Stimulated activated CD4-positive, alpha-beta T cell treated with anti-CD3 and anti-CD28 coated beads, Interleukin-1b, Interleukin-23, amount 100 ng/mL, for 4 hours (primary cell): ENCODE measurements at regions not wholly inside any gene's neighbourhood (a gene's known extent, or its start where the extent isn't known, plus 50 kb on each side); places are given as distances from the start of the nearest gene placed in this dataset.

Experiments
- DNase-seq, 2 donors: peaks; one replicate each; pipeline ENCODE4 v3.0.0-alpha.2; 2020; ENCODE audit warnings: low read depth in 2 of 2

DNA sequence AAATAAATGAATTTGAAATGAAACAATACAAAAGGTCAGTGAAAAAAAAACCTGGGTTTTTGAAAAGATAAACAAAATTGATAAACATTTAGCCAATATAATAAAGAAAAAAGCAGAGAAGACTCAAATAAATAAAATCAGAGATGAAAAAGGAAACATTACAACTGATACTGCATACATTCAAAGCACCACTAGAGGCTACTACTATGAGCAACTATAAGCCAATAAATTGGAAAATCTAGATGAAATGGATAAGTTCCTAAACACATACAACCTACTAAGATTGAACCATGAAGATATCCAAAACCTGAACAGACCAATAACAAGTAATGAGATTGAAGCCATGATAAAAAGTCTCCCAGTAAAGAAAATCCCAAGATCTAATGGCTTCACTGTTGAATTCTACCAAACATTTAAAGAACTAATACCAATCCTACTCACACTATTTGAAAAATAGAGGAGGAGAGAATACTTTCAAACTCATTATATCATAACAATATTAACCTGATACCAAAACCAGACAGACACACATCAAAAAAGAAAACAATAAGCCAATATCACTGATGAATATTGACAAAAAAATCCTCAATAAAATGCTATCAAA, 80.8 kb upstream of the CERS6 start:
- no peak for DNase-seq

DNA sequence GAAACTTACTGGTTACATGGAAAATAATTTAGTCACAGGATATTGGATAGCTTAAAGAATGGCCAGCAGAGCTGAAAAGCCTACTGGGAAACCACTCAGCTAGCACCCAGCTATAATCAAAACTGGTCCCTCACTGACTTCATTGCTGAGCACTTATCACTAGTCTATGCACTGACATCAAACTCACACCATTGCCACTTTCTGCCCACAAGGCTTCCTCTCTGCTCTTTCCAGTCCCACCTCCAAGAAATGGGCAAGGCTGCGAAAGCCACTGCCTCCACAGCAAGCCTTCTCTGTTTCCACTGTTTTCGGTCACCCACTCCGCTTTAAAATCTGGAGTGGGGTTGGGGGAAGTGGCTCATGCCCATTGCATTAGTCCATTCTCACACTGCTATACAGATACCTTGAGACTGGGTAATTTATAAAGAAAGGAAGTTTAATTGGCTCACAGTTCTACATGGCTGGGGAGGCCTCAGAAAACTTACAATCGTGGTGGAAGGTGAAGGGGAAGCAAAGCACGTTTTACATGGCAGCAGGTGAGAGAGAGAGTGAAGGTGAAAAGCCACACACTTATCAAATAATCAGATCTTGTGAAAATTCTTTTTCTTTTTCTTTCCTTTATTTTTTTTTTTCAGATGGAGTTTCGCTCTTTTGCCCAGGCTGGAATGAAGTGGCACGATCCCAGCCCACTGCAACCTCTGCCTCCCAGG, 77.0 kb upstream of the CERS6 start:
- DNase-seq: no peak

DNA sequence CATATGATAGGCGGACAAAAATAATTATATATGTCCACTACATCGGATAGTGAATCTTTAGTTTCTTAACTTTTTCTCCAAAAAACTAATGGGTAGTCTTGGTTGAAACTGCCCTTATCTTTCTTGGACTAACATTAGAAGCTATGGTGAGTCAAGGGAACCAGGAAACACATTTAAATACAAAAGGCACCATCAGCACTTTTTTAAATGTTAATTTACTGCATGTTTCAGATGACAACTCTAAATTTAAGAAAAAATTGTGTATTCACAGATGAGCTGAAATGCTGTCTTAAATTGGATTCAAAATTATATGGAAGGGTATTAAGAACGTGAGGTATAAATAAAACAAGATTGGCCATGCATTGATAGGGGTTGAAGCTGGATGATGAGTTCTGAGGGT, 75.6 kb upstream of the CERS6 start:
- DNase-seq: no peak

DNA sequence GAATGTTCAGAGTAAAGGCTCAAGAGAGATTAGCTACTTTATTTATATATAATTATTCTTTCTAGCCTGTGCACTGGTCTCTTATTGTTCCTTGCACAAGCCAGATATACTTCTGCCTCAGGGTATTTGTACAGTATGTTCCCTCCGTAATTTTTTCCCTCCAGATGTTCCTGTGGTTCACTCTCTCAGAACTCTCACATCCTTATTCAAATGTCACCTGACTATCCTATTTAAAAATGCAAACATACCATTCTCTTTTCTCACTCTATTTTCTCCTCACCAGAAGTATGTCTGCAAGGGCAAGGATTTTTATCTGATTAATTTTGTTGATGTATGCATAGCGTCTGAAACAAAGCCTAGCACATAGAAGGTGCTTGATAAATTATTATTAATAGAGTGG, 64.0 kb upstream of the CERS6 start:
- no peak for DNase-seq

DNA sequence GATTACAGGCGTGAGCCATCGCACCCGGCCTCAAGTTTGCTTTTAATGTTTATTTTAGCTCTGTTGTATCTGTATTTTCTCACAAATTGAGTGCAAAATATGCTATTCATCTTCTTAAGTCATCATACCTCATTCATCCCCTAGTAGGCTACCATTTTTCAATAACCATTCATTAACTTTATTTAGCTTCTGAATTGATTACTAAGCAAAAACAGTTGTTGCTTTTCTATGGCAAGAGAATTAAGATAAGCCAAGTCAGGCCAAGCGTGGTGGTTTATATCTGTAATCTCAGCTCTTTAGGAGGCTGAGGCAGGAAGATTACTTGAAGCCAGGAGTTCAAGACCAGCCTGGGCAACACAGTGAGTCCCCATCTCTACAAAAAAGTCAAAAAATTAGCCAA, 63.3 kb upstream of the CERS6 start:
- DNase-seq: no peak

DNA sequence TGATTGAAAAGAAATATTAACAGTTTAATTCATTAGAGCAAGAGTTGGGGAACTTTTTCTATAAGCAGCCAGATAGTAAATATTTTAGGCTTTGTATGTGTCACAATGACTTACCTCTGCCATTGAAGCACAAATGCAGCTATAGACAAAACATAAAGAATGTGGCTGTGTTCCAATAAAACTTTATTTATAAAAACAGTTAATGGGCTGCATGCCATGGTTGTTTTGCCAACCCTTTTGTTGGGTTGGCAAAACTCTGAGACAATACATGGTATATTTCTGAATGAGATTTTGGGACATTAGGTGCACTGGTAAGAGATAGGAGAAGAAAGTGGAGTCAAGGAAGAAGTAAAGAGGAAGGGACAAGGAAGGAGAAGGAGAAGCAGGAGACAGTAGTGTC, 61.8 kb upstream of the CERS6 start:
- no peak for DNase-seq

DNA sequence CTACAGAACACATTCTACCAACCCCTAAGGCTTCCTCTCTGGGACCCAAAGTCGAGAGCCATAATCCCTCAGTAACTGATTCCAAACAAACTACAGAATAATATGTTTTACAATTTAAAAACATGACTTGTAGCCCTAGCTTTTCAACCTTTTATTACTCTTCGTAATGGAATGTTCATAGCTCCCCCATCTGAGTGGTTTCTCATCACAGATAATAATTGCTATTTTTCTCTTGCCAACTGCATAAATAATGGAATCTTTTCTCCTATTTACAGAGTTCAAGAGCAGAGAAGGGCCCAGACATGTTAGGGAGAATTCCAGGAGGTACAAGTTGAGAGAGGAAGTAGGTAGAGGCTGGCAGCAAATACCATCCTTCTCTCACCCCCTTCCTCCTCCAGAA, 59.9 kb upstream of the CERS6 start:
- DNase-seq: no peak

DNA sequence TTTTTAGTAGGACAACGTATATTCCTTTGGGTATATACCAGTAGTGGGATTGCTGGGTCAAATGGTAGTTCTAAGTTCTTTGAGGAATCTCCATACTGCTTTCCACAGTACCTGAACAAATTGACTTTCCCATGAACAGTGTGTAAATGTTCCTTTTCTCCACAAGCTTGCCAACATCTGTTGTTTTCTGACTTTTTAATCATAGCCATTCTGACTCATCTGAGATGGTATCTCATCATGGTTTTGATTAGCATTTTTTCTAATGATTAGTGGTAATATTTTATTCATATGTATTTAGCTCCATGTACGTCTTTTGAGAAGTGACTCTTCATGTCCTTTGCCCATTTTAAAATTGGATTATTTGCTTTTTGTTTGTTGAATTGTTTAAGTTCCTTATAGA, 58.4 kb upstream of the CERS6 start:
- DNase-seq: no peak

DNA sequence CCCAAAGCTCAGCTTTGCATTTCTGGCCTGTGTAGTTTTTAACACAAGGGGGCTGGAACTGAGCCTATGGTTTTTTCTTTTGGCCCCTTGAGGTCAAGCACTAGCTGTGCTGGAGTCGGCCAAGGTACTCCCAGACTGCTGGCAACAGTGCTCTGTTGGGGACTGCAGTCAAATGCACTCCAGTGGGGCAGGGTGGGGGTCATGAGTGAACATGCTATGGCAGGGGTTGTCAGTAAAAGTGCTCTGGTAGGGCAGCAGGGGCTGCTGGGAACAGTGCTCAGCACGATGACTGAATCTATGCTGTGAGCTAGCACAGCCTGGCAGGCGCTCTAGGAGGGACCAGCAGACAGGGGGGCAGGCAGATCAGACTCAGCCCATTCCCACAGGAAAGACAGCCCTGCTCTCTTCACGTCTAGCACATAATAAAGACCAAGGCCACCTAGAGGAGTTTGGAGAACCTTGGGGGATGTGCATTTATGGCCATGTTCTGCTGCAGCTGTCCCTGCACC, 55.0 kb upstream of the CERS6 start:
- DNase-seq: no peak

DNA sequence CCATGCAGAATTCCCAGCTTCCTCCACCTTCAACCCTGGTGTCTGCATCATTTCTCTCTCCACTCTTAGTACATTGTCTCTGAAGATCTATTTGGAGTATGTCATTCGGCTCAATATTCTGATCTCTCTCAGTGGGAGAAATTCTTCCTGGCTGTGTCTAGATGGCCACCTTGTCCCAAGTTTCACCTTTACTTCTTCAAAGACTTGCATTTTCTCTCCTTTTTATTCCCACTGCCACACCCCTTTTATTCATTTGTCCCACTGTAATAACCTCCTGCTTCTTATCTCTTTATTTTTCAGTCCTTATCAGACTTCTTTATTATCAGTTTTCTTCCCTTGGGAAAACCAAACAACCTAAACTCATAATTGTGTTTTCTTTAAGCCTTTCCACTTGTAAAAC, 54.3 kb upstream of the CERS6 start:
- DNase-seq: no peak

DNA sequence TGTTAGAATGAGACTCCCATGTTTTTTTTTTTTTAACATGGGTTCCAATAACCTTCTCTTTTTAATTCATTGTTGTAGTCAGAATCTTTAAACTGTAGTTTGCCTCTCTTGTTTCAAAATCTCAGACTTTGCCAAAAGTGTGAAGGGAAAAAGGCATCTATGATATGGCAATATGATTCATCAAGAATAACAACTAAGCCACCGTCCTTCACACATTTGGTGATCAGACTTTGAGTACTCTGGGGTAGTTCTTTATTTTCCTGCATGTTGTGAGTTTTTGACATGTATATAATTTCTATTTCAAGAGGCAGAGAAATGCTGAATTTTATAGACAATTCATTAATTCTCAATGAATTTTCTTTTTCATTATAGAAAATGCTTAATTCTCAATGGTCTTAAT, 53.5 kb upstream of the CERS6 start:
- no peak for DNase-seq

DNA sequence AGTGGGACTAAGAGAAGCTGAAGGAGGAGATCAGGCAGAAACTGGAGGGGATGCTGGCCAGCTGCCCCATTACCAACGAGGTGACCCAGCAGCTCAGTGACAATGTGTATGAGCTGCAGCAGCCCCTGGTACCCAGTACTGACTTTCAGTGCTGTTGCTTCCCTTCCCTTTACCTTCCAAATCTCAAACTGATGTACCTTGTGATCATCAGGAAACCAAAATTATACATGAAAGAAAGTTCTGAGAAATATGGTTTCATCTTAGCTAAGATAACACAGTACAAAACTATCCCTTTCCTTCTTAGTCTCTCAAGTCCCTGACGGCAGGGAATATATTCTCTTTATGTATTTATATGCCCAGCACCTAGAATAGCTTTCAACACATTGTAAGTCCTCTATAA, 52.3 kb upstream of the CERS6 start:
- DNase-seq: no peak

DNA sequence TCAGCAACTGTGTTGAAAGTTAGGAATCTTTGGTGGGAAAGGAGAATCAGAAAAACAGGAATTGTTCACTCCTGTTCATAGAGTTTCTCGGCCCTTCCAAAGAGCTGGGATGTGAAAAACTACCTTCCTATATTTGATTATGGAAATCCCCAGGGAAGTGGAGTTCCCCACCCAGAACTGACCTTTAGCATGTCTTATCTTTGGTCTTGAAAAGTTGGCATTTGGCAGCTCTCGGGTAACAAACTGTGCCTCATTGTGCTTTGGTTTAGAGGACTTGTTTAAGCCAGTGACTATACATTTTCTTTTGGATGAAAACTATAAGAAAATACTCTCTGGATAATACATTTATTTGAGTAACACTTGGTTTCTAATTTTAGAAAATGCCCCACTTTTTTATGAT, 51.3 kb upstream of the CERS6 start:
- DNase-seq: no peak
